ENCODE measurements at regions not wholly inside any gene's neighbourhood (a gene's known extent, or its start where the extent isn't known, plus 50 kb on each side); places are given as distances from the start of the nearest gene placed in this dataset.

DNA sequence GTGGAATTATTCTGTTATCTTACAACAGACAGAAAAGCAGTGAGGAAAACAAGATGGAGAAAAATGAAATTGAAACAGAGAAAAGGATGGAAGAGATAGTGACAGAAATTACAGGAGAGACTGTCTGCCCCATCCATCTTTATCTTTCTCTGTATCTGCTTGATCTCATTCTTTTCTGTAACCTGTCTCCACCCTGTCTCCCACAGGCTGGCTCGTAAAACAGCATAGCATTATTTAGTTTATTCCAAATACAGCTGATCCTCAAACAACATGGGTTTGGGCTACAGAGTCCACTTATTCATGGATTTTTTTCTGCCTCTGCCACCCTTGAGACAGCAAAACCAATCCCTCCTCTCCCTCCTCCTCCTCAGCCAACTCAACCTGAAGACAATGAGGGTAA lies 482.3 kb upstream of the JARID2 start:
- TF ChIP-seq, protein P1, sequence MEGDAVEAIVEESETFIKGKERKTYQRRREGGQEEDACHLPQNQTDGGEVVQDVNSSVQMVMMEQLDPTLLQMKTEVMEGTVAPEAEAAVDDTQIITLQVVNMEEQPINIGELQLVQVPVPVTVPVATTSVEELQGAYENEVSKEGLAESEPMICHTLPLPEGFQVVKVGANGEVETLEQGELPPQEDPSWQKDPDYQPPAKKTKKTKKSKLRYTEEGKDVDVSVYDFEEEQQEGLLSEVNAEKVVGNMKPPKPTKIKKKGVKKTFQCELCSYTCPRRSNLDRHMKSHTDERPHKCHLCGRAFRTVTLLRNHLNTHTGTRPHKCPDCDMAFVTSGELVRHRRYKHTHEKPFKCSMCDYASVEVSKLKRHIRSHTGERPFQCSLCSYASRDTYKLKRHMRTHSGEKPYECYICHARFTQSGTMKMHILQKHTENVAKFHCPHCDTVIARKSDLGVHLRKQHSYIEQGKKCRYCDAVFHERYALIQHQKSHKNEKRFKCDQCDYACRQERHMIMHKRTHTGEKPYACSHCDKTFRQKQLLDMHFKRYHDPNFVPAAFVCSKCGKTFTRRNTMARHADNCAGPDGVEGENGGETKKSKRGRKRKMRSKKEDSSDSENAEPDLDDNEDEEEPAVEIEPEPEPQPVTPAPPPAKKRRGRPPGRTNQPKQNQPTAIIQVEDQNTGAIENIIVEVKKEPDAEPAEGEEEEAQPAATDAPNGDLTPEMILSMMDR (IDR thresholded peaks at IDR 0.05; ENCODE audit: insufficient read depth, low read depth, low read length), result no peak
- TF ChIP-seq EZH2 (IDR thresholded peaks at IDR 0.05; ENCODE audit: insufficient read depth, low read length), result no peak
